DOHH2 (cell line): ENCODE measurements at regions not wholly inside any gene's neighbourhood (a gene's known extent, or its start where the extent isn't known, plus 50 kb on each side); places are given as distances from the start of the nearest gene placed in this dataset.

Source experiments
- H3F3A ChIP-seq: fragments of 200-600 bp; sonication (generic), shearing (Covaris generic); 2 replicates; pipeline ENCODE4 v1.6.0; 2016; ENCODE audit warnings: antibody characterized with exemption, mild to moderate bottlenecking; ENCODE audit not compliant: control insufficient read depth, insufficient read depth
- H3K27ac ChIP-seq: fragments of 200-600 bp; sonication (generic); 2 replicates; pipeline ENCODE4 v1.5.1; 2014; ENCODE audit warnings: low read depth, mild to moderate bottlenecking, low read length, moderate library complexity
- H3K27me3 ChIP-seq: fragments of 200-600 bp; sonication (generic); 2 replicates; pipeline ENCODE4 v1.6.1; 2014; ENCODE audit warnings: mild to moderate bottlenecking, low read length, mixed read lengths; ENCODE audit not compliant: control insufficient read depth
- H3K36me3 ChIP-seq: fragments of 200-600 bp; sonication (generic); 2 replicates; pipeline ENCODE4 v1.6.1; 2014; ENCODE audit warnings: mild to moderate bottlenecking, low read length, moderate library complexity, mixed read lengths; ENCODE audit not compliant: control insufficient read depth
- H3K4me1 ChIP-seq: fragments of 200-600 bp; sonication (generic); 2 replicates; pipeline ENCODE4 v1.6.1; 2014; ENCODE audit warnings: mild to moderate bottlenecking, low read length, mixed read lengths; ENCODE audit not compliant: control insufficient read depth
- H3K4me2 ChIP-seq: fragments of 200-600 bp; sonication (generic); 2 replicates; pipeline ENCODE4 v1.6.0; 2014; ENCODE audit warnings: mild to moderate bottlenecking, low read length, moderate library complexity
- H3K4me3 ChIP-seq: fragments of 200-600 bp; sonication (generic); 2 replicates; pipeline ENCODE4 v1.5.1; 2014; ENCODE audit warnings: mild to moderate bottlenecking, low read length, mixed read lengths
- H3K79me2 ChIP-seq: fragments of 200-600 bp; sonication (generic); 2 replicates; pipeline ENCODE4 v1.6.1; 2014; ENCODE audit warnings: mild to moderate bottlenecking, low read length, mixed read lengths; ENCODE audit not compliant: control insufficient read depth
- H3K9me2 ChIP-seq: fragments of 200-600 bp; sonication (generic); replicated peaks from 2 replicates; pipeline ENCODE4 v1.6.1; 2014; ENCODE audit warnings: mild to moderate bottlenecking, low read length, mixed read lengths; ENCODE audit not compliant: control insufficient read depth
- H3K9me3 ChIP-seq: fragments of 200-600 bp; sonication (generic); 2 replicates; pipeline ENCODE4 v1.6.1; 2014; ENCODE audit warnings: antibody characterized with exemption, low read length, mixed read lengths; ENCODE audit not compliant: control insufficient read depth, insufficient read depth
- H4K20me1 ChIP-seq: fragments of 200-600 bp; sonication (generic); 2 replicates; pipeline ENCODE4 v1.6.0; 2014; ENCODE audit warnings: low read depth, mild to moderate bottlenecking, antibody characterized with exemption, low read length, moderate library complexity; ENCODE audit not compliant: control insufficient read depth, insufficient read depth
- CTCF ChIP-seq: fragments of 200-600 bp; sonication (generic); IDR thresholded peaks from one replicate; pipeline ENCODE4 v1.5.1; 2014; ENCODE audit warnings: antibody characterized with exemption, mild to moderate bottlenecking, low read depth, low read length; ENCODE audit not compliant: poor library complexity, severe bottlenecking
- EZH2phosphoT487 ChIP-seq: fragments of 200-600 bp; sonication (generic); IDR thresholded peaks from 2 replicates; pipeline ENCODE4 v1.6.1; 2017; ENCODE audit warnings: borderline replicate concordance, mild to moderate bottlenecking, antibody characterized with exemption, low read length, moderate library complexity, mixed read lengths

- H3K4me2 ChIP-seq, result no peak overlapping the region
Measured at GRCh38 chr4:3690551-3691152, 75.5 kb upstream of the ADRA2C start.

GRCh38 chr4:3689576-3690550, 76.3 kb upstream of the ADRA2C start:
- H4K20me1 ChIP-seq, result no peaks in the 10 kb centered on the region
- no peak overlapping the region for H3K27ac ChIP-seq
- no peaks in the 10 kb centered on the region for H3K9me2 ChIP-seq
- H3K9me3 ChIP-seq, result no peaks in the 10 kb centered on the region
- H3F3A ChIP-seq, result no peaks in the 10 kb centered on the region
- H3K4me1 ChIP-seq, result no peaks in the 10 kb centered on the region
- H3K4me3 ChIP-seq, result no peak overlapping the region
- peaks cover 9% of the 10 kb centered on the region for H3K27me3 ChIP-seq
- H3K79me2 ChIP-seq, result no peaks in the 10 kb centered on the region
- H3K4me2 ChIP-seq, result no peak overlapping the region
- no peak for TF ChIP-seq EZH2phosphoT487
- no peak for TF ChIP-seq CTCF
- no peaks in the 10 kb centered on the region for H3K36me3 ChIP-seq

More at GRCh38 chr4:3690551-3691152, 75.5 kb upstream of the ADRA2C start:
- Histone ChIP-seq H3K4me3 (no peak overlapping the region), H3K36me3 (no peaks in the 10 kb centered on the region), H4K20me1 (no peaks in the 10 kb centered on the region), H3F3A (no peaks in the 10 kb centered on the region), H3K9me3 (no peaks in the 10 kb centered on the region), H3K79me2 (no peaks in the 10 kb centered on the region), H3K27me3 (peaks cover 13% of the 10 kb centered on the region), H3K27ac (no peak overlapping the region), H3K9me2 (no peaks in the 10 kb centered on the region), H3K4me1 (no peaks in the 10 kb centered on the region)
- TF ChIP-seq CTCF (no peak), EZH2phosphoT487 (no peak)

GRCh38 chr4:3689006-3689405, 77.2 kb upstream of the ADRA2C start:
- H3K4me1 ChIP-seq, result no peaks in the 10 kb centered on the region
- H3K27ac ChIP-seq, result no peak overlapping the region
- no peaks in the 10 kb centered on the region for H4K20me1 ChIP-seq
- no peaks in the 10 kb centered on the region for H3K9me3 ChIP-seq
- H3K36me3 ChIP-seq, result no peaks in the 10 kb centered on the region
- no peak for TF ChIP-seq EZH2phosphoT487
- TF ChIP-seq CTCF, result no peak
- no peaks in the 10 kb centered on the region for H3F3A ChIP-seq
- peaks cover 4% of the 10 kb centered on the region for H3K27me3 ChIP-seq
- no peak overlapping the region for H3K4me2 ChIP-seq
- no peaks in the 10 kb centered on the region for H3K9me2 ChIP-seq
- no peak overlapping the region for H3K4me3 ChIP-seq
- H3K79me2 ChIP-seq, result no peaks in the 10 kb centered on the region
